GDM1 (cell line): ENCODE measurements at regions not wholly inside any gene's neighbourhood (a gene's known extent, or its start where the extent isn't known, plus 50 kb on each side); places are given as distances from the start of the nearest gene placed in this dataset.

Source experiments
- DNase-seq: peaks from one replicate; lab custom pipeline; 2025; lab: John Stamatoyannopoulos, UW

- DNase-seq = no peak
Measured at GRCh38 chr1:22376546-22376945, 75.1 kb upstream of the ZBTB40 start.

GRCh38 chr1:22376976-22377375 lies 74.7 kb upstream of the ZBTB40 start:
- DNase-seq = no peak

- no peak for DNase-seq
Measured at GRCh38 chr1:22379566-22379965, 72.1 kb upstream of the ZBTB40 start.

- no peak for DNase-seq
Measured at GRCh38 chr1:22380024-22380785, 71.4 kb upstream of the ZBTB40 start.

GRCh38 chr1:22383526-22384294 lies 67.9 kb upstream of the ZBTB40 start:
- DNase-seq = no peak

- no peak for DNase-seq
Measured at GRCh38 chr1:22385537-22385936, 66.1 kb upstream of the ZBTB40 start.

GRCh38 chr1:22386774-22387173 lies 64.9 kb upstream of the ZBTB40 start:
- DNase-seq = no peak

GRCh38 chr1:22387919-22388580 lies 63.6 kb upstream of the ZBTB40 start:
- no peak for DNase-seq

- DNase-seq = no peak
Measured at GRCh38 chr1:22388671-22389450, 62.8 kb upstream of the ZBTB40 start.

GRCh38 chr1:22393587-22393986 lies 58.1 kb upstream of the ZBTB40 start:
- DNase-seq = no peak

- DNase-seq = no peak
Measured at GRCh38 chr1:22398656-22399420, 52.8 kb upstream of the ZBTB40 start.

- no peak for DNase-seq
Measured at GRCh38 chr1:22399421-22400091, 52.1 kb upstream of the ZBTB40 start.
